ENCODE measurements at regions not wholly inside any gene's neighbourhood (a gene's known extent, or its start where the extent isn't known, plus 50 kb on each side); places are given as distances from the start of the nearest gene placed in this dataset.

DNA sequence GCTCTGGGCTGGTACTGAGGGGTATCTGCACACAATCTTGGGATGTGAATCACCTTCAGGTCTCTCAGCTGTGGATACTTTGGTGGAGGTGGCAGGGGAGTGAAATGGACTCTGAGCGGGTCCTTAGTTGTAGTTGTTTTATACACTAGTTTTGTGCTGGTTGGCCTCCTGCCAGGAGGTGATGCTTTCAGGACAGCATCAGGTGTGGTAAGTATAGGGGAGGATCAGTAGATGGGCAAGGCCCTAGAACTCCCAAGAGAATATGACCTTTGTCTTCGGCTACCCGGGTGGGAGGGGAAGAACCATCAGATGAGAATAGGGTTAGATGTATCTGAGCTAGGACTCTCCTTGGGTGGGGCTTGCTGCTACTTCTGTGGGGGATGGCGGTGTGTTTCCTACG, 2284.3 kb upstream of the PCDH20 start:
- no peak for DNase-seq

DNA sequence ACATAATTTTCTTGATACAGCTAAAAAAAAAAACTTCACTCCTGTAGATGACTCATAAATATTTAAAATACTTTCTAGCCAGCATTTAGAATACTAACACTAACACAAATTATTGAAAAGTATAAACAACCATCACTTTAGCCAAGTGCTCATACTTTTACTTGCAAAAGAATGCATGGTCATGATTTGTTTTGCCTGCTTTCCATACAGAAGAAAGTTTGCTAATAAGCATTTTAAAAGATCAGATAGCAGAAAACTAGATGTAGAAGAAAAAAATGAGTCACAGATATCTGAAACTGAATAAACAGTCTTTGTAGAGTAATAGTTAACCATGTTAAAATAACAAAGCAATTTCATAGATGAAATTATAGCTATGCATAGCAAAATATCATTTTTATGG, 2280.4 kb upstream of the PCDH20 start:
- DNase-seq: no peak

DNA sequence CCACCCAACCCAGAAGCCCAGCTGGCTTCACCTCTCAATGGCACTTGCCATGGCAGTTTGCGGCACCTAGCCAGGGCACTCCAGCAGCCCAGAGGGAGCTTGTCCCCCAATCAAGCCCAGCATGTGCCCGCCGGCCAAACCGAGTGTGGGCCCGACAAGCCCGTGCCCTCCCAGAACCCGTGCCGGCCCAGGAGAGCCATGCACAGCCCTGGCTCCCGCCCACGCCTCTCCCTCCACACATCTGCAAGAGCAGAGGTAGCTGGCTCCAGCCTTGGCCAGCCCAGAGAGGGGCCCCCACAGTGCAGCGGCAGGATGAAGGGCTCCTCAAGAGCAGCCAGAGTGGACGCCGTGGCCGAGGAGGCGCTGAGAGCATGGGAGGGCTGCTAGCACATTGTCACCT, 2278.0 kb upstream of the PCDH20 start:
- DNase-seq: no peak

DNA sequence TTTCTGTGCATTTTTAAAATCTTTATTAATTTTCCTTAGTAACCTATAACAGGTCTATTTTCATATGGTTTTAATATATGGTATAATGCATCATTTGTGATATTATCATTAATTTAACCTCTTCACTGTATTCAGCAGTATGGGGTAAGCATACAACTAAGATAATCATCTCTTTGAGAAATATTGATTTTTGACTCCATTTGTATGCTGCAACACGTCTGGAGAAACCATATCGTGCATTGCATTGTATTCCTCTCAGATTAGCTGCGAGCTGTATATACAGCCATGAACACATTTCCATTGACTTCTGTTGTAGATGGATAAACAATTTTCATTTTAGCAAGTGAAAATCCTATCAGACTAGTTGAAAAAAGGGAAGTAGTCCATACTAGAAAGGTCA, 2275.8 kb upstream of the PCDH20 start:
- no peak for DNase-seq

DNA sequence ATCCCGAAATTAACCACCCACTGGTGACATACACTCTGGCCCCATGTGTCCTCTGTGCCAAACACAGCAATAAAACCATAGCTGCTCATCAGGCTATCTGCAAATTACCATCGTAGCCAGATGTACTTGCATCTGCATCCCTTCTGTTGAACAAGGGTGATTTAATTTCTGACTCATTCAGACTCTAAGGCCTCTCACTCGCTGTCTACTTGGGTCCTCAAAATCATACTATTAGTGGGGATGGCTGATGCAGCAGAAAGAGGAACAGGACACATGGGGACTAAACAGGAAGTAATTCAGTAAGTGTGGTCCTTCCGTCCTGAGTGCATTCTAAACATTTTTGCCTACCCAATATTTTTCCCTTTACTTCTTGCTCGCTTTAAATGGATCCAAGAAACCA, 2275.0 kb upstream of the PCDH20 start:
- no peak for DNase-seq

DNA sequence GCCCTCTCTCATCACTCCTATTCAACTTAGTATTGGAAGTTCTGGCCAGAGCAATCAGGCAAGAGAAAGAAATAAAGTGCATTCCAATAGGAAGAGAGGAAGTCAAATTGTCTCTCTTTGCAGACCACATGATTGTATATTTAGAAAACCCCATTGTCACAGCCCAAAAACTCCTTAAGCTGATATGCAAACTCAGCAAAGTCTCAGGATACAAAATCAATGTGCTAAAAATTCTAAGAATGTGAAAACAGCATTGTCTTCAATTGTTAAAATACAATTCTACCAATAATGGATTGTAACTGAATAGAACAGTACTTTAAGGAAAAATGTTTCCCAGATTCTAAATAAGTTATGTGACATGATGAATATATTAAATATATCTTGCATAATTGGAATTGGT, 2269.2 kb upstream of the PCDH20 start:
- no peak for DNase-seq

DNA sequence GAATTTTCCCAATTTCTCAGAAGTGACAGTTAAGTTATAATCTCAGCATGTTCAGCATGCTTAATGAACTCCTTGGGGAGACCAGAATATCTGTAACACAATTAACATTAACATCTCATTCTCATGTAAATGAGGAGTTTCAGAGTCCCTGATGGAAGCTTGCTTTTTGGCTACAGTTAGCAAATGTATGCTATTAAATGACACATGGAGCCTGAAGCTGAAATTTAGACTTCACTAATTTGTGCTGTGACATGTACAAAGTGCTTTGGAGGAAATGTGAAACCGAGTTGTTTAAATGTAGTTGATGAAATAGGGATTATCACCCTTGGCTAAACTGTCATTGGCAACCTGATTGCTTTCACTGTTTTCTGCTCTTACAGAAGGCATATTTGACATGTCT, 2265.1 kb upstream of the PCDH20 start:
- no peak for DNase-seq

DNA sequence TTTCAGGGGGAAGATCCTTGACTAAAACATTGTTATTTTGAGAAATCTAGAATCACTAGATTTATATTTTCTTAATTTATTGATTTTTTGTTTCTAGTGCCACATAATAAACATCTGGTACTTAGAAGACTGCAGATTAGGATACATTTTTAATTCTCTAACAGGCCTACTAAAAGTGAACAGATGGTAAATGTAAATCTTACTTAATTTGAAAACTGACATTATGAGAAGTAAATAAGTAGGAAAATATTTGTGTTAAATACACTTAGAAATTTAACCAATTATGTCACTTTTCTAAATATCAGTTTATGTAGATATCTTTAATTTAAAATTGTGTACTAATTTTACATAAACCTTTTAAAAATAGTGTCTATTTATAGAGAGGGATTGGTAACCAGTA, 2255.6 kb upstream of the PCDH20 start:
- no peak for DNase-seq

DNA sequence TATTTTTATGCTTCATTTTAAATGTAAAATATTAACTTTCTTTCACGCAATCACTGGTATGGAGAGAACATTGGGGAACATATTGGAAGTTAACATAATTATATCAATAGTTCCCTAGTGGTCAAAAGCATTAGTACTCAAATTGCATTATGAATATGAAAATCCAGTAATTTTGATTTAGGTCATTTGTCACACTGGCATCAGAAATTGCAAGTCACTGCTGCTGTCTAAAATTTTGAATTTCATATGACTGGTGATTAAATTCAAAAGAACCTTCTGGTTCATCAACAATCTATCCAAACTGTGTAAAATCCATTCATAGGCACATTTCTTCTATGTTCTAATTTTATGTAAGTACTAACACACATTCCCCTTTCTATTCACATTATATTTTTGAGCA, 2235.7 kb upstream of the PCDH20 start:
- no peak for DNase-seq

DNA sequence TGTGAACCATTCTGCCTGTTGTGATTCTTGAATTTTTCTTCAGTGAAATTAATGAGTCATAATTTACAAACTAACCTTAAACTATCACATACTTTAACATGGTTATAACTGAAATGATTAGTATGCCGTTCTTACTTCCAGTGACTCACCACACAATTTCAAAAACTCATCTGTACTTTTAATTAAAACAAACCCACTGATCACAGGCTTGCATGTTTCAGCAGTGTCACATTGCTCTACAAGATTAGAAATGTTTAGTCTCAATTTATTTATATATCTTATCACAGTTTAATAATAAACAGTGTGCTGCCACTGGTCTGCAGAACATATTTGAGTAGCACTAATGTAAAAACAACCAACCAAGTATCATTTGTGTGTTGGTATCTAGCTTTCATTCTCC, 2227.9 kb upstream of the PCDH20 start:
- DNase-seq: no peak

DNA sequence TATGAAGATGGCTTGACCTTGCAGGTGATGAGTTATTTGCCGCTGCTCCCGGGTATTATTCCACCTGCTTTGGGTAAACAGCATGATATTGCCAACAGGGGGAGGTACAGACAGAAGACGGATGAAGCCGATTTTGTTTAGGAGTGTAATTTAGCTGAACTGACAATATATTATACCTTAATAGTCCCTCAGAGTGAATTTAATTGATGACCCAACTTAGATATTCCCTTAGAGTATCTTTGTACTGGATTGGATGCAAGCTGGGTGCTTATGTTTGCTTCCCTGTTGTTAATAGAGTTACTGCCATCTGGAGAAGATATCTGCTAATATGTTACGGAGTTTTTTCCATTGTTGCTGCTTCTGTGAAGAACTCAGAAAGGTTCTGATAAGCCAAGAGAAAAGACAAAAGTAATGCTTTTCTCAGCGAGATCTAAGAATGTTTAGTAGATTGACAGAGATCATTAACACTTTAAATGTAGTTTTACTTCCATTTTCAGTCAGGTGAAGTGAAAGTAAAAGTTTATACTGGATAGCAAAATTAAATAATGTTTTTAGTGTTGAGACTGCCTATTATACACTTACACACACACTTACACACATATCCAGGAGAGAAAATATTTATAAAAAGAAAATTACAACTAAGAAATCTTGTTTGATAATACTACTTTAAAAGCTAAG, 2220.8 kb upstream of the PCDH20 start:
- peak in 1 of 2 experiments; percentile 22 for DNase-seq

DNA sequence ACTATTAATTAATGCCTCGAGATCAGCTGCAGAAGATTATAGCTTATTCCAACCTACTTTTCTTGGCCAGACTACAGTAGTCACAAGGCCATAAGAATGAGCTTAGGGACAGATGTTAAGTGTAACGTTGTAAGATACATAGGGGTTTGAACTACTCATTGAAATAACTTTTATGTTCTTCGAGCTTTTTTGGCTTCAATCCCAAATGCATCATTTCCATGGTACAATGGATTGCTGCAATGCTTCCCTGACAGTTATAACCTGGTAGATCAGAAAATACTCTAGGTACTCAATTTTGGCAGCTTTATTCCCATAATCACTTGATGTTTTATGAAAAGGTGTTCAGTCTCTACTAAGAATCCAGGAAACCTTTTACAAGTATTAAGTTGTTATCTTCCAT, 2216.7 kb upstream of the PCDH20 start:
- DNase-seq: no peak

DNA sequence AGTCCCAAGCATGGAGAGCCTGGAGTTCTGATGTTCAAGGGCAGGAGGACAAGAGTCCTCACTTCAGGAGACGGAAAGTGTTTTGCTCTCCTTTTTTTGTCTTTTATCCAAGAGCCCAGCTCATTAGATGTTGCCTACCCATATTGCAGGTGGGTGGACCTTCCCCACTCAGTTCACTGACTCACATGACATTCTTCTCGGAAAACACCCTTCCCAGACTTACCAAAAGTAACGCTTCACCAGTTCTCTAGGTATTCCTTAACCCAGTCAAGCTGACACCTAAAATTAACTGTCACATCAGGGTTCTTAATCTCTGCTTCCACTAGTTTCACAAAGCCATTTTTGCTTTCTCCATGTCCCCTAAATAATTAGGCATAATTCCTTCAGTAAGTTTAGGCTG, 2215.4 kb upstream of the PCDH20 start:
- no peak for DNase-seq

DNA sequence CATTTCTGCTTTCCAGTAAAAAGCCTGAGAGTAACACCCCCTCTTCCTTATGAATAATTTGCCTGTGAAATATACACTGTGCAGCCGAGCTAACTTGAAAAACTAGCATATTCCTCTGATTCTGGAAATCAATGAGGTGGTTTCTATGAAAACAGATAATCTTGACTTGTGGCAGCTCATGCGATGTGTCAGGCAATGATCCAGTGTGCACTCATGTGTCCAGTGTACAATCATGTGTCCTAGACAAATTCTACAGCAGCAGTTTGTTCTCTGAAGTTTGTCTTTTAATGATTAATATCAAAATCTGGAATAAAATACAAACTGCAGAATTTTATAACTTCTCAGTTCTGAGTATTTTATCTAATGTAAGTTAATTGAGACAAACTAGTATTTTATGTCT, 2213.9 kb upstream of the PCDH20 start:
- no peak for DNase-seq

DNA sequence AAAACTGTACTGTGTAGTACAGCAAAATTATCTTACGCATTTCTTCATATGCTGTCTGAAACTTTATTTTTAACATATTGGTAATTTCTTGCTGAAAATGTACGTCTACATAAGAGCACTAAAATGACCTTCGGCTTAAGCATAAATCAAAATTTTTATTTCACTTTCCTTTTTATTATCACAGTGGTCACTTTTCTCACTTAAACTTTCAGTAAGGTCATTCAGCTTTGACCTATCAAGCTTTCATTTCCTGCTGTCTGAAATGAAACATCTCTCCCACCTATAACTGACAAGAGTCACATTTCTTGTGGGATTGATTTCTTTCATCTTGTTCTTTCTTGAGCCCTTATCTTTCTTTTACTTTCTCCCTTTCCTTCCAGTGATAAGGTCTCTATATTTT, 2212.7 kb upstream of the PCDH20 start:
- no peak for DNase-seq

DNA sequence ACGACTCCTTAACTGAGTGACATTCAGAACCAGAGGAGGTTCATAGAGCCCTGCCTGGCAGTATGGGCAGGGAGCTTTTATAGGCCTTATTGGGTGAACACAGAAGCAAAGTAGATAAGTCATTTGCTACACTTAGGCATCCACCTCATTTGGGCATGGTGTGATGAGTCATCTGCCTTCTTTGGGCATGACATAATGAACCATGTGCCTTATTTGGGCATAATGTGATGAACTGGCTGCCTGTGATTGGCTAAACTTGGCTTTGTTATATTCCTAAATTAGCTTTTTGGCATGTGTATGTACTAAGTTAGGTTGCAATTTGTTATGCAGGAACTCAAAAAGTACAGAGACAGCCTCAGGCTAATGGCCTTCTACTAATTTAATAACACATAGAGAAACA, 2210.2 kb upstream of the PCDH20 start:
- DNase-seq: no peak

DNA sequence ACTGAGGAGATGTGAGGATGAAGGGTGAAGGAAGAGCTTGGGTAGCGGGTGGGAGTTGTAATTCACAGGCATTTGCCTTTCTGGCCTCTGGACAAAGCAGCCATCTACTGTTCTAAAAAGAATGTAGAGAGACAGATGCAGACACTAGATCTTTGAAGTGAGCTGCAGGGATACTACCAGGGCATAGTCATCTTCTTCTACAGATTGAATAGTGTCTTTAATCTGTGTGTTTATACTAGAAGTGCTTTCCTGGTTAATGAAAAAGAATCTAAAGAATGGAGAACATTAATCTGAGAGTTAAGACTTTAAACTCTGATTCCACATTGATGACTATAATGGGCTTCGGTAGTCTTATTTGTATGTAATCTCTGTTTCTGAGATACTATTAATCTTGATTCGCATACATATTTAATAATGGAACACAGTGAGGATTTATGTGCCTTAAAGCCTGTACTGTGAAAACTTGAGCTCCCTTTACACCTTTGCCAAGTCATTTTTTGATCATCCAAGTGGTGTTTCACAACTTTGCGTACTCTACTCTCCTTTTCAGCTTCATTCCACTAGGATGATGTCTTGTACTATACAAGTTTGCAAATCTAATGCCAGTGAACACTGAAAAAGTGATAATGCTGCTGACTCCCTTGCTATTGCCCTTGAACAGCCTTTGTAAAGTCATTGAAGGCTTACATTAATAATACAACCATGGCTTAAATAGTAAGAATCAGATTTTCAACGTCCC, 2199.4 kb upstream of the PCDH20 start:
- no peak for DNase-seq

DNA sequence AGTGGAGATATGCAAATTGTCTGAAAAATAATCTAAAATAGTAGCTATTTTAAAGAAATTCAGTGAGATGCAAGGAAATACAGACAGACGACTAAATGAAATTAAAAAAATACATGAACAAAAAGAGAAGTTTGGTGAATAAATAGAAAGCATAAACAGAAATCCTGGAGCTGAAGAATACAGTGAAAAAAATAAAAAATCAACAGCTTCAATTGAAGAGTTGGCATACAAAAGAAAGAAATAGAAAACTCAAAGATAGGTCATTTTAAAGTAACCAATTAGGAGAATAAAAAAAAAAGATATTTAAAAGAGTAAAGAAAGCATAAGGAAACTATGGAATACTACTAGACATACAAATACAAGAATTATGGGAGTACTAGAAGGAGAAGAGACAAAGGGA, 2191.5 kb upstream of the PCDH20 start:
- no peak for DNase-seq

DNA sequence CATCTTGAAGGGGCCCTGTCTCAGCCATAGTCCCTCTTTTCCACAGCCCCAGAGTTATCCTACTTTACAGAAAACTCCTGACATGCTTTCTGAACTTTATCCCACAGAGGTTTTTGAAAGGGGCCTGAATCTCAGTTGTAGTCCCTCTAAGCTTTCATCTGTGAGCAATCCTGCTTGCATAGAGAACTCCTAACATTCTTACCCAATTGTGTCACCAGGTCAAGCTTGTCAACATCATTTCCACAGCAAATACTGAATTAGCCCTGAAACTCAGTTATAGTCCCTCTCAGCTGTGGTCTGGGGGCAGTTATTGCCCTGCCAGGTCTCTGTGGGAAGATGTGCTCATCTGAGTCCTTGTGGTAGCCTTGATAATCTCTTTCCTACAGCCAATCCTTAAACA, 2190.3 kb upstream of the PCDH20 start:
- DNase-seq: no peak

DNA sequence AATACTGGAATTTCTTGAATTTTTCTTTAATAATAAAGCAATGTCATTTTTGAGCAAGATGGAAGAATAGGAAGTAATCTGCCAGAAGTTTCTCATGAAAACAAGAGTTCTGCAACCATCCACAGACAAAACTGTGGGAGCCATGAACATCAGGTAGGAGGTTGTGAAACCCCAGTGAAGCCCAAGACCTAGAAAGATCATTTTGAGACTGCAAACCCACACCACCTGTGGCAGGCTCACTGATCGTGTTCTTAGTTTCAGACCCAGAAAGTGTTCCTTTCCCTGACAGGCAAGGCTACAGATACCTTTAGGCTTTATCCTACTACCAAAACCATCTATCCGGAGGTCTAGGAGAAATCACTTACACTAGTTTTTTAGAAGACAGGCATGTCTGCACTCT, 2189.8 kb upstream of the PCDH20 start:
- DNase-seq: no peak

DNA sequence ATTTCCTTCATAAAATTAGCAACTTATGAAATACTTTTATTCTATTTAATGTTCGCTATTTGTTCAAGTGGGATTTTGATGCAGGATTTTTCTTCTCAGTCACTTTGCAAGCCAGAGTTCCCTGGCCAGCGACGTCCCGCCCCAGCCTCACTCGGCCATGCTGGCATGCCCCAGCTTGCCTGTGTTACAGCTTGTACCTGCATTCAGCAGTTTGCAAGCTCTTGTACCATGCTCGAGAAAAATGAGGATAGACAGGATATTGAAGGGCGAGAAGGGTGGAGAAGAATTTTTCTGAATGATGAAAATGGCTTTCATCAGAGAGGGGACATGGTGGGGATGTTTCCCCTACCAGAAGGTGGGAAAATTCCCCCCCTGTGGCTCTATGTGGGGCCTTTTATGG, 2180.2 kb upstream of the PCDH20 start:
- no peak for DNase-seq

DNA sequence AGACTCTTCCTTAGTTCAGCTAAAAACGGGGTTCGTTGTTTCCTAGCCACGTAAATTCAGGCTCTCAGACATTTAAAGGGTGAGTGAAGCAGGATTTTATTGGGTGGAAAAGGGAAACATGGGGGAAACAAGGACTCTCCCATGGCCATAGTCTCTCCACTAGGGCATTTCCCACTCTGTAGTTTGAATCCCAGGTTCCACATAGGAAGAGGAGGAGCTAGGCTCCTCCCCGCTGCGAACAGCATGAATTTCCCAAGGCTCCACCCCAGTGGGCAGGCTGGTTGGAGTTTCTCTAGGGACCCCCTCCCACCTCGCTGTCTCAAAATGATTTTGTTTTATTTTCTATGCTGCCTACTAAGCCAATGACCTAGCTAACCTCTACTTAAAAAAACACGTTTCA, 2170.8 kb upstream of the PCDH20 start:
- no peak for DNase-seq

DNA sequence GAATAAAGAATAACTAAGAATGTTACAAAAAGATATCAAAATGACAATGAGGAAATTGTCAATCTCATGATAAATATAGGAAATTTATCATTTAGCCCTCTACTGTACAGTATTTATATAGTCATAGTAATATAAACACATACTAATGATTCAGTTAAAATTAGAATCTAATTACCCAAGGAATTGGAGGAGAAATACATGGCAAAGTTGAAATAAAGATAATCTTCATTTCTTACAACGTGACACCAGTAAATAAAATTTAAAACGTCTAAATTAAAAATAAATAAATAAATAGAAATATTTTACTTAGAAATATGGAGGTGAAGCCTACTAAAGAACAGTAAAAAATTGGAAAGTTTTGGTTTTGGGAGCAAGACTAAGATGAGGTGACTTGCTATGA, 2163.1 kb upstream of the PCDH20 start:
- no peak for DNase-seq

DNA sequence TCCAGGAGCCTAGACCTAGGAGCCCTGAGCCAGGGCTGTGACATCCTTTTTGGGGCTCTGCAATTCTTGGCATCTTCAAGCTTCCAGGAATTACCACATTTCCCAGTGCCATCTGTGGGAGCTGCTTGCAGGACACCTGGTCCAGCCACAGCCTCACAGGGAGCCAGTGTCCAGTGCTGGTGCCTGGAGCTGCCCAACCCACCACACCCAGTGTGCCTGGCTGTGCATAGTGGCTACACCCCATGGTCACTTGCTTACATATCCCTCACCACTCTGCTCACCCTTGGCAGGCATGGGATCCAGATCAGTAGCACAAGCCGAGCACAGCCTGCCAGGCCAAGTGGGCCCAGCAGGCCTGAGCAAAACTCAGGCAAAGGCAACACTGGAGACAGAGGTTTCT, 2151.4 kb upstream of the PCDH20 start:
- DNase-seq: no peak

DNA sequence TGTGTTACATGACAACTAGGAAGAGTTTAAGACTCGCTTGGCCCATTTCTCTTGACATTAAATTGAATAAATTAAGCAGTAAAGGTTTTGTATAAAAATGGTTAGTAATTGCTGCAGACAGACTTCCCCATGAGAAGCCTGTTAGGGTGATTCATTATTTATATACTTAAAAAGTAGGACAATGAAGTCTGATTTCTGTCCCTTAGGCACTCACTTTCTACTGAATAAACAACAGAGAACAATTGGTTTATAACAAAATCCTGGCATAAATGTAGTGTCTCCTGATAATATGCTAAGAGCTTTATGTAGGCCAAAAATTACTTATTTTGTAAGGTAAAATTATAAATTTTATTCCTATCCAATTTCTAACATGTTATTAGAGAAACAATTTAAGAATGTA, 2138.5 kb upstream of the PCDH20 start:
- DNase-seq: no peak
